Esophagus squamous epithelium (tissue), 5 donors: ENCODE measurements at regions not wholly inside any gene's neighbourhood (a gene's known extent, or its start where the extent isn't known, plus 50 kb on each side); places are given as distances from the start of the nearest gene placed in this dataset.

Source experiments
- DNase-seq: peaks from one replicate; lab custom pipeline; 2025; lab: John Stamatoyannopoulos, UW
- H3K27ac ChIP-seq, 4 donors: fragments of 200-600 bp; sonication (generic); one replicate each; pipeline ENCODE4 v1.5.1; 2016 to 2019; ENCODE audit warnings: mild to moderate bottlenecking in 1 of 4
- H3K27me3 ChIP-seq, 4 donors: fragments of 200-600 bp; sonication (generic); 1 replicate in 3 of 4; 2 replicates in 1 of 4; pipeline versions ENCODE4 v1.5.1 to v1.6.0; 2017 to 2021; ENCODE audit warnings: antibody characterized with exemption in 1 of 4
- H3K36me3 ChIP-seq, 3 donors: fragments of 200-600 bp; sonication (generic); one replicate each; pipeline ENCODE4 v1.5.1; 2016 to 2019
- H3K4me1 ChIP-seq, 3 donors: fragments of 200-600 bp; sonication (generic); one replicate each; pipeline ENCODE4 v1.5.1; 2017 to 2019
- H3K4me3 ChIP-seq, 4 donors: fragments of 200-600 bp; sonication (generic); 1 replicate in 3 of 4; 2 replicates in 1 of 4; pipeline ENCODE4 v1.5.1; 2016 to 2019; ENCODE audit warnings: mild to moderate bottlenecking in 2 of 4, moderate library complexity in 1 of 4
- H3K9me3 ChIP-seq, 3 donors: fragments of 200-600 bp; sonication (generic); one replicate each; pipeline ENCODE4 v1.5.1; 2016 to 2019
- POLR2A ChIP-seq, 4 donors: fragments of 450-650 bp; IDR thresholded peaks; one replicate each; pipeline ENCODE4 v1.6.1; 2017; ENCODE audit warnings: antibody characterized with exemption in 4 of 4, mild to moderate bottlenecking in 4 of 4, moderate library complexity in 3 of 4
- WGBS, 2 donors: methylation state at CpG; one replicate each; pipeline ENCODE4 v1.1.5; 2018; 5-methylcytosine and 5-hydroxymethylcytosine counted together
- intact Hi-C: fragments of 100-400 bp; cut with DNase I; formaldehyde crosslinking; loops from one replicate; pipeline ENCODE4 v1.15.0; 2022
- TF ChIP-seq, protein P1 (sequence below), 6 experiments: fragments of 450-650 bp in 4 of 6; fragments of 200-600 bp in 2 of 6; sonication (generic) in 2 of 6; IDR thresholded peaks; one replicate each; pipeline ENCODE4 v1.5.1; 2016 to 2019; ENCODE audit warnings: antibody characterized with exemption in 6 of 6, mild to moderate bottlenecking in 4 of 6, moderate library complexity in 4 of 6
- donor health status: DM: yes; HTN: yes; CAD: no.

DNA sequence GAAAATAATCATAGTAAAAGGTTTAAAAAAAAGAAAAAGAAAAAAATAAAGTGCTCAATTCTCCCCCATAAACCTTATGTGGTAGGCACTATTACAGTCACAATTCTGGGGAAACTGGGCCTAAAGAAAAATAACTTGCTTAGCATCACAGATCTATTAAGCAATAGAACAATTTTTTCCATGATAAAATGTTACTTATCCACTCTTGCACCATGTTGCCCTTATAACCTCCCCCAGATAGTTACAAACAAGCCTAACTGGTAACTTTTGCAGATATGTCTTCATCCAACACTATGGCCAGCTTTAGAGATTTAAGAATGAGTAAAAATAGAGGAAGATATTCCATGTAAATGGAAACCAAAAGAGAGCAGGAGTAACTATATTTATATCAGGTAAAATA is 164.8 kb downstream of the DUSP6 start:
- no peaks in the 10 kb centered on the region for H3K27me3 ChIP-seq
- intact Hi-C loops: no loop called here
- no peak overlapping the region for H3K27ac ChIP-seq
- no peak overlapping the region for H3K4me3 ChIP-seq
- no peak for DNase-seq
- H3K4me1 ChIP-seq: no peaks in the 10 kb centered on the region
- peaks cover 0 to 16% (median 15%) of the 10 kb centered on the region in 3 donors for H3K9me3 ChIP-seq
- H3K36me3 ChIP-seq: no peaks in the 10 kb centered on the region
- TF ChIP-seq, protein P1, sequence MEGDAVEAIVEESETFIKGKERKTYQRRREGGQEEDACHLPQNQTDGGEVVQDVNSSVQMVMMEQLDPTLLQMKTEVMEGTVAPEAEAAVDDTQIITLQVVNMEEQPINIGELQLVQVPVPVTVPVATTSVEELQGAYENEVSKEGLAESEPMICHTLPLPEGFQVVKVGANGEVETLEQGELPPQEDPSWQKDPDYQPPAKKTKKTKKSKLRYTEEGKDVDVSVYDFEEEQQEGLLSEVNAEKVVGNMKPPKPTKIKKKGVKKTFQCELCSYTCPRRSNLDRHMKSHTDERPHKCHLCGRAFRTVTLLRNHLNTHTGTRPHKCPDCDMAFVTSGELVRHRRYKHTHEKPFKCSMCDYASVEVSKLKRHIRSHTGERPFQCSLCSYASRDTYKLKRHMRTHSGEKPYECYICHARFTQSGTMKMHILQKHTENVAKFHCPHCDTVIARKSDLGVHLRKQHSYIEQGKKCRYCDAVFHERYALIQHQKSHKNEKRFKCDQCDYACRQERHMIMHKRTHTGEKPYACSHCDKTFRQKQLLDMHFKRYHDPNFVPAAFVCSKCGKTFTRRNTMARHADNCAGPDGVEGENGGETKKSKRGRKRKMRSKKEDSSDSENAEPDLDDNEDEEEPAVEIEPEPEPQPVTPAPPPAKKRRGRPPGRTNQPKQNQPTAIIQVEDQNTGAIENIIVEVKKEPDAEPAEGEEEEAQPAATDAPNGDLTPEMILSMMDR (IDR thresholded peaks at IDR 0.05): no peak
- no peak for TF ChIP-seq POLR2A (IDR thresholded peaks at IDR 0.05)

GRCh38 chr12:89185889-89186288 is 166.4 kb downstream of the DUSP6 start:
- Histone ChIP-seq H3K36me3 (no peaks in the 10 kb centered on the region), H3K4me3 (no peak overlapping the region), H3K27ac (no peak overlapping the region), H3K9me3 (peaks cover 0 to 16% (median 15%) of the 10 kb centered on the region in 3 donors), H3K4me1 (peaks cover 6 to 12% (median 11%) of the 10 kb centered on the region in 3 donors), H3K27me3 (no peaks in the 10 kb centered on the region)
- TF ChIP-seq, protein P1 (IDR thresholded peaks at IDR 0.05): no peak
- no peak for TF ChIP-seq POLR2A (IDR thresholded peaks at IDR 0.05)
- 66 to 77% methylated on average over 2 of the region's 2 CpGs for whole genome bisulfite sequencing, 2 donors
- intact Hi-C loops: no loop called here
- no peak for DNase-seq

DNA sequence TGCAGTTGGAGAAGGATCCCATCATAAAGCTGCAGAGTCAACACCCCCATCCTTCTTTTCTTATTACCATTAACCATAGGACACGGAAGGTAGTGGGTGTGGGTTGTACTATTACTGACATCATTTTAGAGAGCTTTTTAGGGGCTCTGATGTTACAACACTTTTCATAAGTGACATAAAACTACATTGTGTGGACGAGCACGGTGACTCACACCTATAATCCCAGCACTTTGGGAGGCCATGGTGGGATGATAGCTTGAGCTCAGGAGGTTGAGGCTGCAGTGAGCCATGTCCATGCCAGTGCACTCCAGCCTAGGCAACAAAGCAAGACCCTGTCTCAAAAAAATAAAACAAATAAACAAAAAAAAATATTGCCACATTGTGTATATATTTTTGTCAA is 167.1 kb downstream of the DUSP6 start:
- DNase-seq: no peak
- H3K36me3 ChIP-seq: no peaks in the 10 kb centered on the region
- H3K27ac ChIP-seq: no peak overlapping the region
- H3K27me3 ChIP-seq: no peaks in the 10 kb centered on the region
- H3K9me3 ChIP-seq: peaks cover 0 to 12% (median 11%) of the 10 kb centered on the region in 3 donors
- no peak for TF ChIP-seq POLR2A (IDR thresholded peaks at IDR 0.05)
- TF ChIP-seq, protein P1 (IDR thresholded peaks at IDR 0.05): no peak
- 74 to 78% methylated on average over 3 of the region's 3 CpGs for WGBS, 2 donors
- no peak overlapping the region for H3K4me3 ChIP-seq
- H3K4me1 ChIP-seq: peaks cover 13 to 19% (median 18%) of the 10 kb centered on the region in 3 donors
- intact Hi-C loops: no loop called here

DNA sequence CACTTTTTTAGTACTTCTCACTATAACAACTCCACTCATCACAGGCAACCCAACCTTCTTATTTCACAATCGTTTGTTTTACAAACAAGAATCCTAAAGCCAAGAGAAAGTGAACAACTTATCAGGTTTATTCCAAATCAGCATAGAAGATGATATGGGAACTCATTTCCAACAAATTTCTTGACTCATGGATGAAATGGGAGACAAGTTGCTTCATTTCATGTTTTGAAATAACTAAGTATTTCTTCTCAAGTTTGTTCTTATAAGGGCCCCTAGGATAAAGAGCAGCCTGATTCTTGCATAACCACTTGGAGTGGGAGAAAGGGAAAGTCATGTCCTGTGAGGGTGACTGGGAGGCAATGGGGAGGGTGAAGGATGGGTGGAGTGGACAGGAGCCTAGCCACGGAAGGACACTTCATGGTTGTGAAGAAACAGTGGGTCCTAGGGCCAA is 168.3 kb downstream of the DUSP6 start:
- peaks cover 19 to 30% (median 24%) of the 10 kb centered on the region in 3 donors for H3K4me1 ChIP-seq
- intact Hi-C loops: no loop called here
- 38 to 45% methylated on average over 2 of the region's 2 CpGs for WGBS, 2 donors
- no peak overlapping the region for H3K4me3 ChIP-seq
- H3K9me3 ChIP-seq: peaks cover 0 to 2% (median 0%) of the 10 kb centered on the region in 3 donors
- TF ChIP-seq, protein P1 (IDR thresholded peaks at IDR 0.05): no peak
- TF ChIP-seq POLR2A (IDR thresholded peaks at IDR 0.05): no peak
- DNase-seq: no peak
- no peaks in the 10 kb centered on the region for H3K27me3 ChIP-seq
- H3K36me3 ChIP-seq: no peaks in the 10 kb centered on the region
- H3K27ac ChIP-seq: peak overlapping the region in 3 of 4 donors; percentile 14 to 75 (median 63)

GRCh38 chr12:89181271-89181920 is 170.9 kb downstream of the DUSP6 start:
- DNase-seq: no peak
- no peaks in the 10 kb centered on the region for H3K36me3 ChIP-seq
- H3K27me3 ChIP-seq: no peaks in the 10 kb centered on the region
- intact Hi-C loops: no loop called here
- H3K27ac ChIP-seq: peak overlapping the region in 3 of 4 donors; percentile 27 to 46 (median 43)
- no peak overlapping the region for H3K4me3 ChIP-seq
- TF ChIP-seq, protein P1 (IDR thresholded peaks at IDR 0.05): no peak
- no peak for TF ChIP-seq POLR2A (IDR thresholded peaks at IDR 0.05)
- peaks cover 19 to 37% (median 24%) of the 10 kb centered on the region in 3 donors for H3K4me1 ChIP-seq
- WGBS, 2 donors: 30 to 39% methylated on average over 2 of the region's 2 CpGs
- no peaks in the 10 kb centered on the region for H3K9me3 ChIP-seq
